ENCODE measurements at regions not wholly inside any gene's neighbourhood (a gene's known extent, or its start where the extent isn't known, plus 50 kb on each side); places are given as distances from the start of the nearest gene placed in this dataset.

DNA sequence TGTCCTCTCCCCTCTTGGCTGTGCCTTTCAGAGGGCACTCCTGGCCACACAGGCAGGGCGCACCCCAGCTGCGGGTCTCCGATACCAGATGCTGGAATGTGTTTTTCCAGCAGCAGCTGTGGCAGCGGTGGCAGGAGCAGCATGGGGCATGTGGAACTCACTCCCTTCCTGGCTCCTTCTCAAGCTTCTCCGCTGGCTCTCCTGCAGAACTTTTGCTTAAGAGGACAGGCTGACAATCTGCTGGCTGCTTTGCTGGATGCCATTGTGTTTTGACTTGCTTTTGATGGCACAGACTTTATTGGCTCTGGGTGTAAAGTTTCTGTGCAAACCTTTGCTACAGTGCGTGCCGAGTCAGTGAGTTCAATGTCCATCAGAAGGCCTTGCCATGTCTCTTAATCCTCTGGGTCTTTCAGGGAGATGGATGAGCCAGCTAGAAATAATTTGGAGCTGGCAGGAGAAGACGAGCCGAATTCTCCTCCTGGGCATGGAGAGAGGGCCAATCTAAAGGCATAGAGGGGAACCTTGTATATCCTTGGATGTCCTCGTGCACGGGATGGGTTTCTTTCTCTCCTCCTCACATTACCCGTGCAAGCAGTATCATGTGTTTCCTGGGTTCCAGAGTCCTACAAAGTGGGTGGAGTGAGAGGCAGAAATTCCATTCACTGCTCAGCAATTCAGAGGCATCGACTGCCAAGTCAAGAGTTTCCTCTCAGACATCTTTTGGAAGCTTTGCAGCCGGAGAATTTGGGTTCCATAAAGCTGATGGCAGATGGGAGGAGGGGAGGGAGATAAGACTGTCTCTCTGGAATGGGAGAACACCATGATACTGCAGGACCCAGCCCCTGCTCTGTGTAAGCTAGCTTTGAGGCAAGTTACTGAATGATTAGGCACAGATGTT is 231.2 kb downstream of the FGF9 start:
- H3K9ac ChIP-seq (ENCODE audit: extremely low read depth, insufficient read length, low read length) = no peak overlapping the region
- WGBS (ENCODE audit: extremely low coverage, insufficient read length, low lambda C conversion rate) = no CpG with 5 or more reads among the region's 14 CpGs
- H3K4ac ChIP-seq (ENCODE audit: low read depth, low read length) = no peak overlapping the region
- no peak overlapping the region for H3K56ac ChIP-seq (ENCODE audit: insufficient read length, low read depth, low read length)
- TF ChIP-seq, protein P1, sequence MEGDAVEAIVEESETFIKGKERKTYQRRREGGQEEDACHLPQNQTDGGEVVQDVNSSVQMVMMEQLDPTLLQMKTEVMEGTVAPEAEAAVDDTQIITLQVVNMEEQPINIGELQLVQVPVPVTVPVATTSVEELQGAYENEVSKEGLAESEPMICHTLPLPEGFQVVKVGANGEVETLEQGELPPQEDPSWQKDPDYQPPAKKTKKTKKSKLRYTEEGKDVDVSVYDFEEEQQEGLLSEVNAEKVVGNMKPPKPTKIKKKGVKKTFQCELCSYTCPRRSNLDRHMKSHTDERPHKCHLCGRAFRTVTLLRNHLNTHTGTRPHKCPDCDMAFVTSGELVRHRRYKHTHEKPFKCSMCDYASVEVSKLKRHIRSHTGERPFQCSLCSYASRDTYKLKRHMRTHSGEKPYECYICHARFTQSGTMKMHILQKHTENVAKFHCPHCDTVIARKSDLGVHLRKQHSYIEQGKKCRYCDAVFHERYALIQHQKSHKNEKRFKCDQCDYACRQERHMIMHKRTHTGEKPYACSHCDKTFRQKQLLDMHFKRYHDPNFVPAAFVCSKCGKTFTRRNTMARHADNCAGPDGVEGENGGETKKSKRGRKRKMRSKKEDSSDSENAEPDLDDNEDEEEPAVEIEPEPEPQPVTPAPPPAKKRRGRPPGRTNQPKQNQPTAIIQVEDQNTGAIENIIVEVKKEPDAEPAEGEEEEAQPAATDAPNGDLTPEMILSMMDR (conservative IDR thresholded peaks at IDR 0.05) = no peak
- H3K4me1 ChIP-seq (ENCODE audit: insufficient read depth, low read length) = no peaks in the 10 kb centered on the region
- H2BK12ac ChIP-seq (ENCODE audit: insufficient read length, low read depth, low read length) = no peak overlapping the region
- H3K9me3 ChIP-seq (ENCODE audit: control insufficient read depth, low read depth, low read length) = no peaks in the 10 kb centered on the region
- no peak overlapping the region for H3K27ac ChIP-seq (ENCODE audit: insufficient read length, low read depth, low read length)
- peak; percentile 18 for DNase-seq
- no peak overlapping the region for H4K5ac ChIP-seq (ENCODE audit: insufficient read length, low read depth, low read length)
- no peaks in the 10 kb centered on the region for H4K20me1 ChIP-seq (ENCODE audit: control insufficient read depth, insufficient read depth, insufficient read length)
- Mint-ChIP-seq H3K4me1 (peaks cover 2 to 7% of the 10 kb centered on the region in 2 experiments), H3K36me3 (ENCODE audit: insufficient read depth in 1 of 3, low read depth in 3 of 3) (no peaks in the 10 kb centered on the region), H3K9me3 (no peaks in the 10 kb centered on the region; a peak in 1 of 5 replicates), H3K4me3 (no peak overlapping the region), H3K27me3 (ENCODE audit: low read depth) (no peaks in the 10 kb centered on the region; the same call in 1 of the 2 replicates), H3K27ac (peak overlapping the region in 1 of 3 experiments; percentile 82; a peak in 2 of 7 replicates)
- no peak overlapping the region for H3K4me2 ChIP-seq (ENCODE audit: insufficient read depth, insufficient read length, low read length)
- H3K27me3 ChIP-seq (ENCODE audit: insufficient read depth, low read length) = no peaks in the 10 kb centered on the region
- H2AK5ac ChIP-seq (ENCODE audit: insufficient read length, low read length) = no peak overlapping the region
- no peak overlapping the region for H3K18ac ChIP-seq (ENCODE audit: insufficient read length, low read depth, low read length)
- H3K79me1 ChIP-seq (ENCODE audit: insufficient read depth, low read depth, low read length, poor library complexity, severe bottlenecking) = no peaks in the 10 kb centered on the region
- H3K23ac ChIP-seq (ENCODE audit: insufficient read length, low read depth, low read length) = no peak overlapping the region
- H3K79me2 ChIP-seq (ENCODE audit: insufficient read depth, low read length) = no peaks in the 10 kb centered on the region
- no peak overlapping the region for H2BK20ac ChIP-seq (ENCODE audit: low read depth, low read length, poor library complexity, severe bottlenecking)
- no peak overlapping the region for H2BK15ac ChIP-seq (ENCODE audit: low read depth, low read length)
- H2AFZ ChIP-seq (ENCODE audit: low read length) = no peak overlapping the region
- no peak overlapping the region for H4K91ac ChIP-seq (ENCODE audit: insufficient read length, low read depth, low read length)
- H4K8ac ChIP-seq (replicated peaks; ENCODE audit: insufficient read length, low read depth, low read length) = no peak overlapping the region
- no peak overlapping the region for H3T11ph ChIP-seq (ENCODE audit: low read length)
- H3K14ac ChIP-seq (ENCODE audit: insufficient read depth, low read length) = no peak overlapping the region
- H3K23me2 ChIP-seq (ENCODE audit: insufficient read length, low read depth, low read length, poor library complexity, severe bottlenecking) = no peaks in the 10 kb centered on the region
- H2BK5ac ChIP-seq (ENCODE audit: insufficient read length, low read length) = no peak overlapping the region
- H2BK120ac ChIP-seq (ENCODE audit: low read depth, low read length, poor library complexity, severe bottlenecking) = no peak overlapping the region
